GM23338 (cell line): ENCODE measurements at regions not wholly inside any gene's neighbourhood (a gene's known extent, or its start where the extent isn't known, plus 50 kb on each side); places are given as distances from the start of the nearest gene placed in this dataset.

ENCODE experiments used
- ATAC-seq: fragments of 200-7000 bp; cut with Tn5 transposase; 3 replicates; pipeline ENCODE4 v1.9.1; 2020
- DNase-seq: peaks from one replicate; pipeline ENCODE4 v3.0.0-alpha.2; 2015; ENCODE audit warnings: low spot score
- H2AFZ ChIP-seq: fragments of 200-600 bp; sonication (generic); 2 replicates; pipeline ENCODE4 v1.8.0; 2016; ENCODE audit warnings: antibody characterized with exemption, mild to moderate bottlenecking, moderate library complexity
- H3F3A ChIP-seq: fragments of 200-600 bp; sonication (generic); replicated peaks from 2 replicates; pipeline ENCODE4 v1.8.0; 2017; ENCODE audit warnings: antibody characterized with exemption, mixed run types, low read depth
- H3K27ac ChIP-seq: fragments of 200-600 bp; sonication (generic); 2 replicates; pipeline ENCODE4 v1.6.1; 2016; ENCODE audit warnings: low read depth
- H3K27me3 ChIP-seq: fragments of 200-600 bp; sonication (generic); 2 replicates; pipeline ENCODE4 v1.8.0; 2016; ENCODE audit warnings: mild to moderate bottlenecking, mixed run types, moderate library complexity; ENCODE audit not compliant: insufficient read depth
- H3K36me3 ChIP-seq: fragments of 200-600 bp; sonication (generic); 2 replicates; pipeline ENCODE4 v1.8.0; 2016; ENCODE audit warnings: mild to moderate bottlenecking; ENCODE audit not compliant: insufficient read depth
- H3K4me1 ChIP-seq: fragments of 200-600 bp; sonication (generic); 2 replicates; pipeline ENCODE4 v1.8.0; 2016; ENCODE audit warnings: mild to moderate bottlenecking, moderate library complexity; ENCODE audit not compliant: insufficient read depth
- H3K4me2 ChIP-seq: fragments of 200-600 bp; sonication (generic); 2 replicates; pipeline ENCODE4 v1.7.1; 2017; ENCODE audit warnings: mixed run types
- H3K4me3 ChIP-seq: fragments of 200-600 bp; sonication (generic); 2 replicates; pipeline ENCODE4 v1.6.1; 2016; ENCODE audit warnings: mixed run types
- H3K79me2 ChIP-seq: fragments of 200-600 bp; sonication (generic); replicated peaks from 2 replicates; pipeline ENCODE4 v1.8.0; 2017; ENCODE audit warnings: mild to moderate bottlenecking; ENCODE audit not compliant: insufficient read depth
- H3K9me2 ChIP-seq: fragments of 200-600 bp; sonication (generic); 2 replicates; pipeline ENCODE4 v1.8.0; 2017; ENCODE audit not compliant: insufficient read depth
- H4K20me1 ChIP-seq: fragments of 200-600 bp; sonication (generic); replicated peaks from 2 replicates; pipeline ENCODE4 v1.8.0; 2017; ENCODE audit warnings: mild to moderate bottlenecking; ENCODE audit not compliant: insufficient read depth
- H3K27ac Mint-ChIP-seq: 2 replicates; pipeline ENCODE4 v1.8.0; 2020; ENCODE audit warnings: inconsistent platforms, mild to moderate bottlenecking, moderate library complexity, mixed read lengths
- H3K27me3 Mint-ChIP-seq: 3 replicates; pipeline ENCODE4 v1.8.0; 2022; ENCODE audit warnings: low read depth, mild to moderate bottlenecking, moderate library complexity, mixed read lengths, inconsistent platforms; ENCODE audit not compliant: insufficient read depth, poor library complexity
- H3K36me3 Mint-ChIP-seq: 3 replicates; pipeline ENCODE4 v1.8.0; 2021; ENCODE audit warnings: low read depth, mild to moderate bottlenecking, inconsistent platforms, moderate library complexity, mixed read lengths
- H3K4me1 Mint-ChIP-seq: 3 replicates; pipeline ENCODE4 v1.8.0; 2020; ENCODE audit warnings: mild to moderate bottlenecking, inconsistent platforms, mixed read lengths
- H3K4me3 Mint-ChIP-seq: 3 replicates; pipeline ENCODE4 v1.8.0; 2021; ENCODE audit warnings: moderate library complexity, mild to moderate bottlenecking, inconsistent platforms, mixed read lengths
- H3K9me3 Mint-ChIP-seq: 3 replicates; pipeline ENCODE4 v1.8.0; 2020; ENCODE audit warnings: moderate library complexity, mild to moderate bottlenecking, inconsistent platforms, mixed read lengths
- CREB1 ChIP-seq: fragments of 250-450 bp; sonication (Bioruptor Pico); IDR thresholded peaks from 2 replicates; pipeline ENCODE4 v1.5.0; 2020; ENCODE audit warnings: low read depth, mild to moderate bottlenecking, moderate library complexity
- CTCF ChIP-seq, 2 experiments: fragments of 200-600 bp in 1 of 2; sonication (generic) in 1 of 2; conservative IDR thresholded peaks; 2 replicates each; pipeline versions ENCODE4 v1.5.1 to v1.6.1; 2016 to 2017; ENCODE audit warnings: antibody characterized with exemption in 2 of 2, low read depth in 2 of 2, mild to moderate bottlenecking in 2 of 2, moderate library complexity in 1 of 2
- ETS1 ChIP-seq: IDR thresholded peaks from 2 replicates; pipeline ENCODE4 v1.6.1; 2016; ENCODE audit warnings: antibody characterized with exemption
- EZH2 ChIP-seq: fragments of 200-600 bp; sonication (generic); IDR thresholded peaks from one replicate; pipeline ENCODE4 v1.8.0; 2017; ENCODE audit warnings: antibody characterized with exemption, mild to moderate bottlenecking, low read depth; ENCODE audit not compliant: unreplicated experiment
- EZH2phosphoT487 ChIP-seq: fragments of 200-600 bp; sonication (generic); IDR thresholded peaks from one replicate; pipeline ENCODE4 v1.8.1; 2018; ENCODE audit warnings: antibody characterized with exemption; ENCODE audit not compliant: unreplicated experiment
- JUNB ChIP-seq: IDR thresholded peaks from one replicate; pipeline ENCODE4 v1.6.1; 2016; ENCODE audit warnings: antibody characterized with exemption; ENCODE audit not compliant: unreplicated experiment
- NANOG ChIP-seq: IDR thresholded peaks from 2 replicates; pipeline ENCODE4 v1.6.1; 2016; ENCODE audit warnings: antibody characterized with exemption, borderline replicate concordance
- POLR2AphosphoS5 ChIP-seq: IDR thresholded peaks from 2 replicates; pipeline ENCODE4 v1.6.1; 2016; ENCODE audit warnings: antibody characterized with exemption, low read depth
- REST ChIP-seq: IDR thresholded peaks from one replicate; pipeline ENCODE4 v1.6.1; 2018; ENCODE audit warnings: antibody characterized with exemption; ENCODE audit not compliant: unreplicated experiment
- STAT1 ChIP-seq: IDR thresholded peaks from one replicate; pipeline ENCODE4 v1.6.1; 2016; ENCODE audit warnings: antibody characterized with exemption; ENCODE audit not compliant: unreplicated experiment
- ZNF114 ChIP-seq: fragments of 250-450 bp; sonication (Bioruptor Pico); IDR thresholded peaks from 2 replicates; pipeline ENCODE4 v1.5.0; 2020; ENCODE audit warnings: mild to moderate bottlenecking, moderate library complexity
- ZNF331 ChIP-seq: fragments of 250-450 bp; sonication (Bioruptor Pico); IDR thresholded peaks from 2 replicates; pipeline ENCODE4 v1.5.0; 2020; ENCODE audit warnings: low read depth, mild to moderate bottlenecking, moderate library complexity
- ZNF462 ChIP-seq: fragments of 250-450 bp; sonication (Bioruptor Pico); IDR thresholded peaks from 2 replicates; pipeline ENCODE4 v1.5.0; 2020; ENCODE audit warnings: mild to moderate bottlenecking, moderate library complexity

- Histone ChIP-seq H3K4me3 (no peak overlapping the region), H2AFZ (no peak overlapping the region), H3K79me2 (no peaks in the 10 kb centered on the region), H3K4me2 (no peak overlapping the region), H3K36me3 (no peaks in the 10 kb centered on the region), H3F3A (no peaks in the 10 kb centered on the region), H4K20me1 (no peaks in the 10 kb centered on the region), H3K4me1 (peaks cover 26% of the 10 kb centered on the region), H3K9me2 (no peaks in the 10 kb centered on the region), H3K27me3 (no peaks in the 10 kb centered on the region), H3K27ac (no peak overlapping the region)
- DNase-seq: no peak
- peaks cover 4% of the 10 kb centered on the region for H3K27me3 Mint-ChIP-seq
- TF ChIP-seq NANOG (no peak), EZH2phosphoT487 (no peak), CTCF (conservative IDR thresholded peaks at IDR 0.05; ENCODE audit: low read depth in 2 of 2) (no peak), ZNF331 (no peak), POLR2AphosphoS5 (no peak), ZNF462 (CRISPR knock-in tag) (no peak), REST (no peak), ZNF114 (CRISPR knock-in tag) (no peak), JUNB (no peak), ETS1 (no peak), CREB1 (no peak), STAT1 (no peak), EZH2 (no peak)
- no peak overlapping the region for H3K27ac Mint-ChIP-seq
- no peak overlapping the region for H3K4me3 Mint-ChIP-seq
- H3K4me1 Mint-ChIP-seq: peaks cover 35% of the 10 kb centered on the region
- H3K36me3 Mint-ChIP-seq: no peaks in the 10 kb centered on the region
- no peak for ATAC-seq
- H3K9me3 Mint-ChIP-seq: no peaks in the 10 kb centered on the region; the same call in 2 of the 3 replicates
Measured at GRCh38 chr20:51089840-51090239, 66.9 kb upstream of the KCNG1 start.
